ENCODE measurements at regions not wholly inside any gene's neighbourhood (a gene's known extent, or its start where the extent isn't known, plus 50 kb on each side); places are given as distances from the start of the nearest gene placed in this dataset.
A peak's percentile ranks its signal among the peaks of the same experiment; 100 is the strongest.

GRCh38 chr1:11395616-11396015 is 83.3 kb upstream of the DISP3 start:
- no peaks in the 10 kb centered on the region for H3K36me3 ChIP-seq (ENCODE audit: control insufficient read depth, insufficient read depth, low read length)
- no peaks in the 10 kb centered on the region for H3K27me3 ChIP-seq (ENCODE audit: control insufficient read depth, insufficient read depth, low read length)
- 0 out of 2 replicates have a peak, but pooled peaks cover 3% of the 10 kb centered on the region for H3K4me1 ChIP-seq (ENCODE audit: control insufficient read depth, insufficient read depth, low read length)
- no peak overlapping the region for H3K4me3 ChIP-seq (ENCODE audit: low read depth, low read length)
- H3K9me3 ChIP-seq (ENCODE audit: control insufficient read depth, insufficient read depth, low read depth, low read length): no peaks in the 10 kb centered on the region
- no peak overlapping the region for H3K9ac ChIP-seq (ENCODE audit: low read length)
- no peak overlapping the region for H3K27ac ChIP-seq (ENCODE audit: low read depth, low read length)

GRCh38 chr1:11397151-11397901 is 81.6 kb upstream of the DISP3 start:
- Histone ChIP-seq H3K4me1 (ENCODE audit: control insufficient read depth, insufficient read depth, low read length) (0 out of 2 replicates have a peak, but pooled peaks cover 3% of the 10 kb centered on the region), H3K9me3 (ENCODE audit: control insufficient read depth, insufficient read depth, low read depth, low read length) (peaks cover 3% of the 10 kb centered on the region; the same call in 1 of the 2 replicates), H3K27me3 (ENCODE audit: control insufficient read depth, insufficient read depth, low read length) (no peaks in the 10 kb centered on the region), H3K27ac (ENCODE audit: low read depth, low read length) (no peak overlapping the region), H3K36me3 (ENCODE audit: control insufficient read depth, insufficient read depth, low read length) (no peaks in the 10 kb centered on the region), H3K9ac (ENCODE audit: low read length) (no peak overlapping the region), H3K4me3 (ENCODE audit: low read depth, low read length) (no peak overlapping the region)

DNA sequence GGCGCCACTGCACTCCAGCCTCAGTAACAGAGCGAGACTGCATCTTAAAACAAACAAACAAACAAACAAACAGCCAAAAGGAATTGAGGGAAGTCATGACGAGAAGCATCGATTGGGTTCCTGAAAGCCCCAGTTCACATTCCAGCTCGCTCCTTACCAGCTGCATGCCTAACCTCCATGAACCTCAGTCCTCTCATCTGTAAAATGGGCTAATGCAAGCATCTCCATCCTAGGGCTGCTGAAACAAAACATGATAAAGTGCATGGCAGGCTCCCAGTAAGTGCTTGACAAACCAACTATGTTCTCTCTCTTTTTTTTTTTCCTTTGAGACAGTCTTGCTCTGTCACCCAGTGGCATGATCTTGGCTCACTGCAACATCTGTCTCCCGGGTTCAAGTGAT is 79.7 kb upstream of the DISP3 start:
- Histone ChIP-seq H3K9ac (ENCODE audit: low read length) (no peak overlapping the region), H3K27ac (ENCODE audit: low read depth, low read length) (no peak overlapping the region), H3K27me3 (ENCODE audit: control insufficient read depth, insufficient read depth, low read length) (no peaks in the 10 kb centered on the region), H3K36me3 (ENCODE audit: control insufficient read depth, insufficient read depth, low read length) (no peaks in the 10 kb centered on the region), H3K4me3 (ENCODE audit: low read depth, low read length) (no peak overlapping the region), H3K4me1 (ENCODE audit: control insufficient read depth, insufficient read depth, low read length) (0 out of 2 replicates have a peak, but pooled peaks cover 3% of the 10 kb centered on the region), H3K9me3 (ENCODE audit: control insufficient read depth, insufficient read depth, low read depth, low read length) (peaks cover 7% of the 10 kb centered on the region; the same call in 1 of the 2 replicates)

- H3K36me3 ChIP-seq (ENCODE audit: control insufficient read depth, insufficient read depth, low read length): no peaks in the 10 kb centered on the region
- H3K27me3 ChIP-seq (ENCODE audit: control insufficient read depth, insufficient read depth, low read length): no peaks in the 10 kb centered on the region
- H3K4me3 ChIP-seq (ENCODE audit: low read depth, low read length): no peak overlapping the region
- 0 out of 2 replicates have a peak, but pooled peaks cover 3% of the 10 kb centered on the region for H3K4me1 ChIP-seq (ENCODE audit: control insufficient read depth, insufficient read depth, low read length)
- H3K27ac ChIP-seq (ENCODE audit: low read depth, low read length): no peak overlapping the region
- peaks cover 7% of the 10 kb centered on the region; the same call in 1 of the 2 replicates for H3K9me3 ChIP-seq (ENCODE audit: control insufficient read depth, insufficient read depth, low read depth, low read length)
- no peak overlapping the region for H3K9ac ChIP-seq (ENCODE audit: low read length)
Observed at GRCh38 chr1:11400155-11400554, 78.8 kb upstream of the DISP3 start.

DNA sequence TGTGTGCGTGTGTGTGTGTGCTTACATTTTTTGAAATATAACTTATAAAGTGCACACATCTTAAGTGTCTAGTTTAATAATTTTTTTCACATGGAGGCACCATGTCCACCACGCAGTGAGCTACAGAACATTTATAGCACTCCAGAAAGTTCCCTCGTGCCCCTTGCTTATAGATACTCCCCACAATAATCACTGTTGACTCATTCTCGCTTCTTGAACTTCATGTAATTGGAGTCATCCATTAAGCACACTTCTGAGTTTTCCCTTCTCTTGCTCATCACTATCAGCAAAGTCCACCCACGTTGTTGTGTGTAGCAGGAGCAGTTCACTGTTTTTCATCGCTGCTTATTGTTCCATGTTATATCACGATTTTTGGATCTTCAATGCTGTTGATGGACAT is 78.4 kb upstream of the DISP3 start:
- H3K4me1 ChIP-seq (ENCODE audit: control insufficient read depth, insufficient read depth, low read length): 0 out of 2 replicates have a peak, but pooled peaks cover 3% of the 10 kb centered on the region
- H3K27ac ChIP-seq (ENCODE audit: low read depth, low read length): no peak overlapping the region
- no peak overlapping the region for H3K9ac ChIP-seq (ENCODE audit: low read length)
- H3K4me3 ChIP-seq (ENCODE audit: low read depth, low read length): no peak overlapping the region
- no peaks in the 10 kb centered on the region for H3K36me3 ChIP-seq (ENCODE audit: control insufficient read depth, insufficient read depth, low read length)
- H3K27me3 ChIP-seq (ENCODE audit: control insufficient read depth, insufficient read depth, low read length): no peaks in the 10 kb centered on the region
- peaks cover 7% of the 10 kb centered on the region; the same call in 1 of the 2 replicates for H3K9me3 ChIP-seq (ENCODE audit: control insufficient read depth, insufficient read depth, low read depth, low read length)

DNA sequence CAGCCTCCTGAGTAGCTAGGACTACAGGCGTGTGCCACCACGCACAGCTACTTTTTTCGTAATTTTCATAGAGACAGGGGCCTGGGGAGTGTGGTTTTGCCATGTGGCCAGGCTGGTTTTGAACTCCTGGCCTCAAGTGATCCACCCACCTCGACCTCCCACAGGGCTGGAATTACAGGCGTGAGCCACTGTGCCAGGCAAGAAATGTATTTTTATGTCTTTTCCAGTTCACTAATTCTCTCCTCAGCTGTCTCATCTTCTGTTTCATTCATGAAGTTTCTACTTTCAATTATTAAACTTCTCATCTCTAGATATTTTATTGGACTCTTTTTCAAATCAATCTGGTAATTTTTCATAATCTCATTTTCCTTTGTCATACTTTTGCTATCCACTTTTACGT is 72.1 kb upstream of the DISP3 start:
- Histone ChIP-seq H3K4me3 (ENCODE audit: low read depth, low read length) (no peak overlapping the region), H3K4me1 (ENCODE audit: control insufficient read depth, insufficient read depth, low read length) (no peaks in the 10 kb centered on the region), H3K9ac (ENCODE audit: low read length) (no peak overlapping the region), H3K27me3 (ENCODE audit: control insufficient read depth, insufficient read depth, low read length) (no peaks in the 10 kb centered on the region), H3K36me3 (ENCODE audit: control insufficient read depth, insufficient read depth, low read length) (no peaks in the 10 kb centered on the region), H3K27ac (ENCODE audit: low read depth, low read length) (no peak overlapping the region), H3K9me3 (ENCODE audit: control insufficient read depth, insufficient read depth, low read depth, low read length) (peaks cover 15% of the 10 kb centered on the region)

- no peak overlapping the region for H3K4me3 ChIP-seq (ENCODE audit: low read depth, low read length)
- H3K36me3 ChIP-seq (ENCODE audit: control insufficient read depth, insufficient read depth, low read length): no peaks in the 10 kb centered on the region
- no peaks in the 10 kb centered on the region; the same call in 1 of the 2 replicates for H3K4me1 ChIP-seq (ENCODE audit: control insufficient read depth, insufficient read depth, low read length)
- no peak overlapping the region for H3K27ac ChIP-seq (ENCODE audit: low read depth, low read length)
- H3K9ac ChIP-seq (ENCODE audit: low read length): no peak overlapping the region
- no peaks in the 10 kb centered on the region for H3K27me3 ChIP-seq (ENCODE audit: control insufficient read depth, insufficient read depth, low read length)
- peaks cover 11% of the 10 kb centered on the region for H3K9me3 ChIP-seq (ENCODE audit: control insufficient read depth, insufficient read depth, low read depth, low read length)
Observed at GRCh38 chr1:11407301-11407994, 71.5 kb upstream of the DISP3 start.

DNA sequence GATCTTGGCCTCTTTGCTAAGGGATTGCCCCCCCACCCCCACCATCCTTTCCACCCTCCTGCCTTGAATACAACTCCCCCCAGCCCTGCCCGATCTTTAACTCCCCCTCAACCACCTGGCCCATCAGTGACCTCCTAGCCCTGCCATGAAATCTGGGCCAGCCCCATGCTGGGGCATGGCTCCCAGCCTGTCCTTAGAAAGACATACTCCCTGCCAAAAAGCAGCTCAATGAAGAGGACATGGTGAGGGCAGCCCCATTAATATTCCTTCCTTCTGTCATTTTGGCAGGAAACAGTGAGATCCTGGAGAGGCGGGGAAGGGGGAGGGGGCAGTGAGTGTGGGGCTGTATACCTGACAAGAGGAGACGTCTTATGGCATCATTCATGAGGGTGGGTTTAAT is 66.8 kb upstream of the DISP3 start:
- H3K27ac ChIP-seq (ENCODE audit: low read depth, low read length): no peak overlapping the region
- H3K9ac ChIP-seq (ENCODE audit: low read length): no peak overlapping the region
- H3K4me1 ChIP-seq (ENCODE audit: control insufficient read depth, insufficient read depth, low read length): peaks cover 20% of the 10 kb centered on the region; the same call in 1 of the 2 replicates
- no peak overlapping the region for H3K4me3 ChIP-seq (ENCODE audit: low read depth, low read length)
- peaks cover 7% of the 10 kb centered on the region; the same call in 1 of the 2 replicates for H3K9me3 ChIP-seq (ENCODE audit: control insufficient read depth, insufficient read depth, low read depth, low read length)
- H3K27me3 ChIP-seq (ENCODE audit: control insufficient read depth, insufficient read depth, low read length): no peaks in the 10 kb centered on the region
- no peaks in the 10 kb centered on the region for H3K36me3 ChIP-seq (ENCODE audit: control insufficient read depth, insufficient read depth, low read length)

GRCh38 chr1:11413986-11414391 is 65.0 kb upstream of the DISP3 start:
- H3K4me1 ChIP-seq (ENCODE audit: control insufficient read depth, insufficient read depth, low read length): peaks cover 25% of the 10 kb centered on the region; the same call in 1 of the 2 replicates
- peak overlapping the region; percentile 53 for H3K9ac ChIP-seq (ENCODE audit: low read length)
- no peaks in the 10 kb centered on the region for H3K9me3 ChIP-seq (ENCODE audit: control insufficient read depth, insufficient read depth, low read depth, low read length)
- H3K27ac ChIP-seq (ENCODE audit: low read depth, low read length): no peak overlapping the region
- no peaks in the 10 kb centered on the region for H3K27me3 ChIP-seq (ENCODE audit: control insufficient read depth, insufficient read depth, low read length)
- H3K4me3 ChIP-seq (ENCODE audit: low read depth, low read length): peak overlapping the region; percentile 17; the same call in 1 of the 2 replicates
- H3K36me3 ChIP-seq (ENCODE audit: control insufficient read depth, insufficient read depth, low read length): no peaks in the 10 kb centered on the region

- H3K27me3 ChIP-seq (ENCODE audit: control insufficient read depth, insufficient read depth, low read length): no peaks in the 10 kb centered on the region
- no peak overlapping the region for H3K4me3 ChIP-seq (ENCODE audit: low read depth, low read length)
- H3K4me1 ChIP-seq (ENCODE audit: control insufficient read depth, insufficient read depth, low read length): peaks cover 25% of the 10 kb centered on the region; the same call in 1 of the 2 replicates
Observed at GRCh38 chr1:11414926-11415538, 63.9 kb upstream of the DISP3 start.

GRCh38 chr1:11417162-11417561 is 61.8 kb upstream of the DISP3 start:
- no peak overlapping the region for H3K4me3 ChIP-seq (ENCODE audit: low read depth, low read length)
- H3K27me3 ChIP-seq (ENCODE audit: control insufficient read depth, insufficient read depth, low read length): no peaks in the 10 kb centered on the region
- H3K9ac ChIP-seq (ENCODE audit: low read length): no peak overlapping the region
- H3K27ac ChIP-seq (ENCODE audit: low read depth, low read length): no peak overlapping the region
- H3K4me1 ChIP-seq (ENCODE audit: control insufficient read depth, insufficient read depth, low read length): peaks cover 25% of the 10 kb centered on the region; the same call in 1 of the 2 replicates
- H3K9me3 ChIP-seq (ENCODE audit: control insufficient read depth, insufficient read depth, low read depth, low read length): no peaks in the 10 kb centered on the region
- no peaks in the 10 kb centered on the region for H3K36me3 ChIP-seq (ENCODE audit: control insufficient read depth, insufficient read depth, low read length)

More at GRCh38 chr1:11414926-11415538, 63.9 kb upstream of the DISP3 start:
- Histone ChIP-seq H3K9me3 (ENCODE audit: control insufficient read depth, insufficient read depth, low read depth, low read length) (no peaks in the 10 kb centered on the region), H3K9ac (ENCODE audit: low read length) (no peak overlapping the region), H3K36me3 (ENCODE audit: control insufficient read depth, insufficient read depth, low read length) (no peaks in the 10 kb centered on the region), H3K27ac (ENCODE audit: low read depth, low read length) (no peak overlapping the region)

Measured in HUES6 (cell line).